Peyer's patch (tissue), 4 donors: ENCODE measurements at regions not wholly inside any gene's neighbourhood (a gene's known extent, or its start where the extent isn't known, plus 50 kb on each side); places are given as distances from the start of the nearest gene placed in this dataset.
"Not testable (repeated sequence)": the region's sequence is repeated elsewhere in the genome, so short reads cannot be mapped to it uniquely, and the experiment has no call there.

ENCODE experiments used
- DNase-seq, 3 donors: peaks; one replicate each; pipeline ENCODE4 v3.0.0-alpha.2; 2017 to 2019
- H3K27ac ChIP-seq, 4 donors: fragments of 200-600 bp; sonication (generic); one replicate each; pipeline ENCODE4 v1.5.1; 2016 to 2019
- H3K27me3 ChIP-seq, 2 donors: fragments of 200-600 bp; sonication (generic); one replicate each; pipeline ENCODE4 v1.5.1; 2019
- H3K36me3 ChIP-seq, 3 donors: fragments of 200-600 bp; sonication (generic); one replicate each; pipeline ENCODE4 v1.5.1; 2016 to 2019
- H3K4me1 ChIP-seq, 4 donors: fragments of 200-600 bp; sonication (generic); one replicate each; pipeline ENCODE4 v1.5.1; 2016 to 2019
- H3K4me3 ChIP-seq, 4 donors: fragments of 200-600 bp; sonication (generic); 1 replicate in 3 of 4; 2 replicates in 1 of 4; pipeline ENCODE4 v1.5.1; 2016 to 2019; ENCODE audit warnings: mild to moderate bottlenecking in 1 of 4
- H3K9me3 ChIP-seq, 4 donors: fragments of 200-600 bp; sonication (generic); one replicate each; pipeline ENCODE4 v1.5.1; 2016 to 2019; ENCODE audit warnings: mild to moderate bottlenecking in 1 of 4
- CTCF ChIP-seq, 6 experiments: fragments of 450-650 bp in 4 of 6; fragments of 200-600 bp in 2 of 6; sonication (generic) in 1 of 6; IDR thresholded peaks; one replicate each; pipeline ENCODE4 v1.5.1; 2017 to 2019; ENCODE audit warnings: antibody characterized with exemption in 6 of 6, mild to moderate bottlenecking in 3 of 6, moderate library complexity in 1 of 6
- POLR2A ChIP-seq, 2 donors: fragments of 450-650 bp; IDR thresholded peaks; one replicate each; pipeline ENCODE4 v1.5.1; 2017; ENCODE audit warnings: antibody characterized with exemption in 2 of 2, mild to moderate bottlenecking in 2 of 2, moderate library complexity in 2 of 2

- TF ChIP-seq CTCF (IDR thresholded peaks at IDR 0.05) (no peak), POLR2A (IDR thresholded peaks at IDR 0.05) (no peak)
- no peaks in the 10 kb centered on the region for H3K9me3 ChIP-seq
Observed at GRCh38 chr1:70790232-70790923, 257.2 kb downstream of the PTGER3 start.

GRCh38 chr1:70795064-70795463, 252.6 kb downstream of the PTGER3 start:
- H3K9me3 ChIP-seq, DNase-seq, H3K27ac ChIP-seq, H3K4me3 ChIP-seq, H3K36me3 ChIP-seq, H3K27me3 ChIP-seq, H3K4me1 ChIP-seq: not testable (repeated sequence)

More at GRCh38 chr1:70790232-70790923, 257.2 kb downstream of the PTGER3 start:
- no peak for DNase-seq
- no peaks in the 10 kb centered on the region for H3K4me1 ChIP-seq
- H3K36me3 ChIP-seq: no peaks in the 10 kb centered on the region
- no peak overlapping the region for H3K4me3 ChIP-seq
- H3K27me3 ChIP-seq: no peaks in the 10 kb centered on the region
- no peak overlapping the region for H3K27ac ChIP-seq

- DNase-seq, H3K4me3 ChIP-seq, H3K27me3 ChIP-seq, H3K9me3 ChIP-seq, H3K4me1 ChIP-seq, H3K27ac ChIP-seq, H3K36me3 ChIP-seq: not testable (repeated sequence)
Observed at GRCh38 chr1:70796298-70796697, 251.3 kb downstream of the PTGER3 start.

- not testable (repeated sequence) for H3K36me3 ChIP-seq, H3K9me3 ChIP-seq, DNase-seq, H3K4me1 ChIP-seq, H3K27ac ChIP-seq, H3K27me3 ChIP-seq, H3K4me3 ChIP-seq
Observed at GRCh38 chr1:70802625-70803024, 245.0 kb downstream of the PTGER3 start.

GRCh38 chr1:70805641-70806040, 242.0 kb downstream of the PTGER3 start:
- no peak for DNase-seq
- Histone ChIP-seq H3K4me3 (no peak overlapping the region), H3K36me3 (no peaks in the 10 kb centered on the region), H3K9me3 (no peaks in the 10 kb centered on the region), H3K4me1 (no peaks in the 10 kb centered on the region), H3K27me3 (no peaks in the 10 kb centered on the region), H3K27ac (no peak overlapping the region)
- TF ChIP-seq CTCF (IDR thresholded peaks at IDR 0.05) (no peak), POLR2A (IDR thresholded peaks at IDR 0.05) (no peak)

GRCh38 chr1:70807088-70807664, 240.4 kb downstream of the PTGER3 start:
- no peaks in the 10 kb centered on the region for H3K27me3 ChIP-seq
- DNase-seq: no peak
- H3K4me1 ChIP-seq: no peaks in the 10 kb centered on the region

GRCh38 chr1:70809069-70809468, 238.5 kb downstream of the PTGER3 start:
- no peak for DNase-seq
- Histone ChIP-seq H3K9me3 (no peaks in the 10 kb centered on the region), H3K27me3 (no peaks in the 10 kb centered on the region), H3K36me3 (no peaks in the 10 kb centered on the region), H3K4me3 (no peak overlapping the region), H3K27ac (no peak overlapping the region), H3K4me1 (no peaks in the 10 kb centered on the region)
- TF ChIP-seq POLR2A (IDR thresholded peaks at IDR 0.05) (no peak), CTCF (IDR thresholded peaks at IDR 0.05) (no peak)

More at GRCh38 chr1:70807088-70807664, 240.4 kb downstream of the PTGER3 start:
- no peak overlapping the region for H3K4me3 ChIP-seq
- TF ChIP-seq POLR2A (IDR thresholded peaks at IDR 0.05) (no peak), CTCF (IDR thresholded peaks at IDR 0.05) (no peak)
- H3K36me3 ChIP-seq: no peaks in the 10 kb centered on the region
- H3K27ac ChIP-seq: no peak overlapping the region
- H3K9me3 ChIP-seq: no peaks in the 10 kb centered on the region
